SK-N-SH treated with all-trans-retinoic acid at 6 μM for 48 hours (cell line): ENCODE measurements at regions not wholly inside any gene's neighbourhood (a gene's known extent, or its start where the extent isn't known, plus 50 kb on each side); places are given as distances from the start of the nearest gene placed in this dataset.

Experiments used
- ATAC-seq: fragments of 200-7000 bp; cut with Tn5 transposase; 3 replicates; pipeline ENCODE4 v1.9.1; 2020; ENCODE audit warnings: mild to moderate bottlenecking, moderate library complexity
- ARNTL ChIP-seq: fragments of 450-650 bp; formaldehyde crosslinking; IDR thresholded peaks from 2 replicates; pipeline ENCODE4 v1.5.0; 2020; ENCODE audit warnings: low read depth, mild to moderate bottlenecking, moderate library complexity, borderline replicate concordance
- BACH2 ChIP-seq: fragments of 250-450 bp; sonication (Bioruptor Pico); IDR thresholded peaks from 2 replicates; pipeline ENCODE4 v1.9.0; 2021; ENCODE audit warnings: mild to moderate bottlenecking, borderline replicate concordance
- CSDC2 ChIP-seq: fragments of 250-450 bp; sonication (Bioruptor Pico); IDR thresholded peaks from 2 replicates; pipeline ENCODE4 v1.5.0; 2020; ENCODE audit warnings: mild to moderate bottlenecking, moderate library complexity
- ESRRG ChIP-seq: fragments of 250-450 bp; sonication (Bioruptor Pico); IDR thresholded peaks from 2 replicates; pipeline ENCODE4 v1.6.1; 2021; ENCODE audit warnings: mild to moderate bottlenecking
- GLIS3 ChIP-seq: fragments of 250-450 bp; sonication (Bioruptor Pico); IDR thresholded peaks from 2 replicates; pipeline ENCODE4 v1.5.0; 2020; ENCODE audit warnings: mild to moderate bottlenecking, moderate library complexity
- ISL1 ChIP-seq: fragments of 250-450 bp; sonication (Bioruptor Pico); IDR thresholded peaks from 2 replicates; pipeline ENCODE4 v2.1.2; 2022; ENCODE audit warnings: mild to moderate bottlenecking, moderate library complexity
- OSR1 ChIP-seq: fragments of 250-450 bp; sonication (Bioruptor Pico); IDR thresholded peaks from 2 replicates; pipeline ENCODE4 v1.8.0; 2022; ENCODE audit warnings: moderate library complexity, mild to moderate bottlenecking, inconsistent platforms
- PATZ1 ChIP-seq: fragments of 250-450 bp; sonication (Bioruptor Pico); IDR thresholded peaks from 2 replicates; pipeline ENCODE4 v1.8.0; 2020; ENCODE audit warnings: mild to moderate bottlenecking, moderate library complexity, borderline replicate concordance
- PPARA ChIP-seq: fragments of 250-450 bp; sonication (Bioruptor Pico); IDR thresholded peaks from 2 replicates; pipeline ENCODE4 v1.5.0; 2020; ENCODE audit warnings: mild to moderate bottlenecking, borderline replicate concordance
- RARB ChIP-seq: fragments of 250-450 bp; sonication (Bioruptor Pico); IDR thresholded peaks from 2 replicates; pipeline ENCODE4 v1.8.0; 2021; ENCODE audit warnings: mild to moderate bottlenecking, moderate library complexity
- SNAI2 ChIP-seq: fragments of 250-450 bp; sonication (Bioruptor Pico); IDR thresholded peaks from 2 replicates; pipeline ENCODE4 v1.5.0; 2020; ENCODE audit warnings: mild to moderate bottlenecking, moderate library complexity
- TCF4 ChIP-seq: fragments of 250-450 bp; sonication (Bioruptor Pico); IDR thresholded peaks from 2 replicates; pipeline ENCODE4 v1.8.0; 2021; ENCODE audit warnings: mild to moderate bottlenecking, moderate library complexity, borderline replicate concordance
- TOX ChIP-seq: fragments of 250-450 bp; sonication (Bioruptor Pico); IDR thresholded peaks from 2 replicates; pipeline ENCODE4 v1.8.0; 2021; ENCODE audit warnings: mild to moderate bottlenecking, moderate library complexity, borderline replicate concordance
- ZC3H10 ChIP-seq: fragments of 250-450 bp; sonication (Bioruptor Pico); IDR thresholded peaks from 2 replicates; pipeline ENCODE4 v1.5.1; 2021; ENCODE audit warnings: mild to moderate bottlenecking, moderate library complexity
- ZFP3 ChIP-seq: fragments of 250-450 bp; sonication (Bioruptor Pico); IDR thresholded peaks from 2 replicates; pipeline ENCODE4 v1.5.0; 2020; ENCODE audit warnings: mild to moderate bottlenecking, moderate library complexity
- ZFP30 ChIP-seq: fragments of 450-650 bp; formaldehyde crosslinking; IDR thresholded peaks from 2 replicates; pipeline ENCODE4 v1.5.0; 2022; ENCODE audit warnings: mild to moderate bottlenecking, moderate library complexity
- ZNF565 ChIP-seq: fragments of 450-650 bp; formaldehyde crosslinking; conservative IDR thresholded peaks from 2 replicates; pipeline ENCODE4 v1.5.0; 2020; ENCODE audit warnings: low read depth, mild to moderate bottlenecking, moderate library complexity
- ZNF70 ChIP-seq: fragments of 450-650 bp; formaldehyde crosslinking; IDR thresholded peaks from 2 replicates; pipeline ENCODE4 v1.5.0; 2020; ENCODE audit warnings: mild to moderate bottlenecking, moderate library complexity
- ZNF8 ChIP-seq: fragments of 450-650 bp; formaldehyde crosslinking; IDR thresholded peaks from 2 replicates; pipeline ENCODE4 v1.5.0; 2020; ENCODE audit warnings: mild to moderate bottlenecking, moderate library complexity
- TF ChIP-seq, protein P1 (sequence below): fragments of 250-450 bp; sonication (Bioruptor Pico); IDR thresholded peaks from 2 replicates; pipeline ENCODE4 v1.5.0; 2020; ENCODE audit warnings: mild to moderate bottlenecking, moderate library complexity
- TF ChIP-seq, protein P2 (sequence below): fragments of 250-450 bp; sonication (Bioruptor Pico); IDR thresholded peaks from 2 replicates; pipeline ENCODE4 v1.5.1; 2021; ENCODE audit warnings: mild to moderate bottlenecking, moderate library complexity
- TF ChIP-seq, protein P3 (sequence below): fragments of 250-450 bp; sonication (Bioruptor Pico); IDR thresholded peaks from 2 replicates; pipeline ENCODE4 v1.5.1; 2020; ENCODE audit warnings: low read depth, mild to moderate bottlenecking, moderate library complexity

DNA sequence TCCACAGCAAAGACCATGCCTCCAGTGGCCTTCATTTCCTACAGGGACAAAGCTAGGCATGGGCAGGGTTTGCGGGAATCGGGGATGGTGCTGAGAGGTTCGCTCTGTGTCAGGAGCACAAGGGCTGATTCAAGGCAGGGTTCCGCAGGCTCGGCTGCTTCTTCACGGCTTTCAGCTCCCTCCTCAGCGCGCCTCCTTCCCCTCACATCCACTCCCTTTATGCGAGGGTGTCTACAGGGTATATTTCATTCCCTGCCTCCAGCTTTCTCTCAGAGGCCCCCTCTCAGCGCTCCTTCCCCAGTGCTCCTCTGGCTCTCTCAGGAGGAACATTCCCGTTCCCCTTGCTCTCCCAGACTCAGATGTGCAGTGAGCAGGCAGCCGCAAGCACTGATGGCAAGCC is 78.7 kb upstream of the ASB18 start:
- no peak for TF ChIP-seq RARB
- no peak for TF ChIP-seq PPARA
- TF ChIP-seq TCF4: no peak
- no peak for TF ChIP-seq SNAI2
- no peak for TF ChIP-seq ZFP30 (CRISPR knock-in tag)
- no peak for TF ChIP-seq ARNTL (CRISPR knock-in tag)
- TF ChIP-seq, protein P1, sequence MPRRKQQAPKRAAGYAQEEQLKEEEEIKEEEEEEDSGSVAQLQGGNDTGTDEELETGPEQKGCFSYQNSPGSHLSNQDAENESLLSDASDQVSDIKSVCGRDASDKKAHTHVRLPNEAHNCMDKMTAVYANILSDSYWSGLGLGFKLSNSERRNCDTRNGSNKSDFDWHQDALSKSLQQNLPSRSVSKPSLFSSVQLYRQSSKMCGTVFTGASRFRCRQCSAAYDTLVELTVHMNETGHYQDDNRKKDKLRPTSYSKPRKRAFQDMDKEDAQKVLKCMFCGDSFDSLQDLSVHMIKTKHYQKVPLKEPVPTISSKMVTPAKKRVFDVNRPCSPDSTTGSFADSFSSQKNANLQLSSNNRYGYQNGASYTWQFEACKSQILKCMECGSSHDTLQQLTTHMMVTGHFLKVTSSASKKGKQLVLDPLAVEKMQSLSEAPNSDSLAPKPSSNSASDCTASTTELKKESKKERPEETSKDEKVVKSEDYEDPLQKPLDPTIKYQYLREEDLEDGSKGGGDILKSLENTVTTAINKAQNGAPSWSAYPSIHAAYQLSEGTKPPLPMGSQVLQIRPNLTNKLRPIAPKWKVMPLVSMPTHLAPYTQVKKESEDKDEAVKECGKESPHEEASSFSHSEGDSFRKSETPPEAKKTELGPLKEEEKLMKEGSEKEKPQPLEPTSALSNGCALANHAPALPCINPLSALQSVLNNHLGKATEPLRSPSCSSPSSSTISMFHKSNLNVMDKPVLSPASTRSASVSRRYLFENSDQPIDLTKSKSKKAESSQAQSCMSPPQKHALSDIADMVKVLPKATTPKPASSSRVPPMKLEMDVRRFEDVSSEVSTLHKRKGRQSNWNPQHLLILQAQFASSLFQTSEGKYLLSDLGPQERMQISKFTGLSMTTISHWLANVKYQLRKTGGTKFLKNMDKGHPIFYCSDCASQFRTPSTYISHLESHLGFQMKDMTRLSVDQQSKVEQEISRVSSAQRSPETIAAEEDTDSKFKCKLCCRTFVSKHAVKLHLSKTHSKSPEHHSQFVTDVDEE (CRISPR knock-in tag): no peak
- no peak for TF ChIP-seq ZNF70 (CRISPR knock-in tag)
- no peak for TF ChIP-seq CSDC2
- TF ChIP-seq, protein P2, sequence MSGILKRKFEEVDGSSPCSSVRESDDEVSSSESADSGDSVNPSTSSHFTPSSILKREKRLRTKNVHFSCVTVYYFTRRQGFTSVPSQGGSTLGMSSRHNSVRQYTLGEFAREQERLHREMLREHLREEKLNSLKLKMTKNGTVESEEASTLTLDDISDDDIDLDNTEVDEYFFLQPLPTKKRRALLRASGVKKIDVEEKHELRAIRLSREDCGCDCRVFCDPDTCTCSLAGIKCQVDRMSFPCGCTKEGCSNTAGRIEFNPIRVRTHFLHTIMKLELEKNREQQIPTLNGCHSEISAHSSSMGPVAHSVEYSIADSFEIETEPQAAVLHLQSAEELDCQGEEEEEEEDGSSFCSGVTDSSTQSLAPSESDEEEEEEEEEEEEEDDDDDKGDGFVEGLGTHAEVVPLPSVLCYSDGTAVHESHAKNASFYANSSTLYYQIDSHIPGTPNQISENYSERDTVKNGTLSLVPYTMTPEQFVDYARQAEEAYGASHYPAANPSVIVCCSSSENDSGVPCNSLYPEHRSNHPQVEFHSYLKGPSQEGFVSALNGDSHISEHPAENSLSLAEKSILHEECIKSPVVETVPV (CRISPR knock-in tag): no peak
- no peak for TF ChIP-seq ESRRG (CRISPR knock-in tag)
- TF ChIP-seq ZFP3 (CRISPR knock-in tag): no peak
- no peak for TF ChIP-seq BACH2 (CRISPR knock-in tag)
- no peak for TF ChIP-seq ZNF8 (CRISPR knock-in tag)
- TF ChIP-seq ISL1 (CRISPR knock-in tag): no peak
- no peak for TF ChIP-seq ZNF565
- TF ChIP-seq GLIS3 (CRISPR knock-in tag): no peak
- ATAC-seq: no peak

DNA sequence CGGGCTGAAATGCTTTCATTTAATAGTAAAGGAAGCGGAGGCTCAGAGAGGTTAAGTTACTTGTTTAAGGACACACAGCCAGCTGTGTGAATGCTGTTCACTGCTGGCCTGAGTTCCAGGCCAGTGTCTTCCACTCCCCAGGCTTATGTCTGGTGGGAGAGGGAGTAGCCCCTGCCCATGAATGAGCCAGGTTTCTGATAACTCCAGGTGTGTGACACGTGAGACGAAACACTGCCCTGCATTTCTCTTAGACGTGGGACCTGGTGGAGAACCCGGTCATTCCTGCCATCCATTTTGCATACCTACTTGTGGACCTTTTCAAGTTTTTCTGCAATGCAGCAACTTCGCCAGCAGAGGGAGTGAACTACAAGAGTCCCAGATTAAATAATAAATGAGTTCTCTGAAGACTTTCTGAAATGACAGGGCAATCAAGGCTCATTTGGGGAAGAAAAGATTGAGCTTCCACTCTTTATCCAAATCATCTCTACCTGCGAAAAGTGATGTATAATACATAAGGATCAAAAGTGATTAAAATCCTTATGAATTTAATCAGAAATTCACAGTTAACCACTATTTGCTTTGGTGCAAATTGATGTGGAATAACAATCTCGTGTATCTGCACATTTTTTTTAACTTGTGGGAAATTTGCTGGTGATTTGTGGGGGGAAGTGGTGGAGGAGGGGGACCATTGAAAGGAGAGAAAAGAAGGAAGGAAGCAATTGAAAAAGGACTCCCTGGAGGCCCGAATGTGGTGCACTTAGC is 79.4 kb upstream of the ASB18 start:
- peak; percentile 74 for ATAC-seq
- no peak for TF ChIP-seq ZNF8 (CRISPR knock-in tag)
- TF ChIP-seq, protein P3, sequence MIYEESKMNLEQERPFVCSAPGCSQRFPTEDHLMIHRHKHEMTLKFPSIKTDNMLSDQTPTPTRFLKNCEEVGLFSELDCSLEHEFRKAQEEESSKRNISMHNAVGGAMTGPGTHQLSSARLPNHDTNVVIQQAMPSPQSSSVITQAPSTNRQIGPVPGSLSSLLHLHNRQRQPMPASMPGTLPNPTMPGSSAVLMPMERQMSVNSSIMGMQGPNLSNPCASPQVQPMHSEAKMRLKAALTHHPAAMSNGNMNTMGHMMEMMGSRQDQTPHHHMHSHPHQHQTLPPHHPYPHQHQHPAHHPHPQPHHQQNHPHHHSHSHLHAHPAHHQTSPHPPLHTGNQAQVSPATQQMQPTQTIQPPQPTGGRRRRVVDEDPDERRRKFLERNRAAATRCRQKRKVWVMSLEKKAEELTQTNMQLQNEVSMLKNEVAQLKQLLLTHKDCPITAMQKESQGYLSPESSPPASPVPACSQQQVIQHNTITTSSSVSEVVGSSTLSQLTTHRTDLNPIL: no peak
- no peak for TF ChIP-seq CSDC2

DNA sequence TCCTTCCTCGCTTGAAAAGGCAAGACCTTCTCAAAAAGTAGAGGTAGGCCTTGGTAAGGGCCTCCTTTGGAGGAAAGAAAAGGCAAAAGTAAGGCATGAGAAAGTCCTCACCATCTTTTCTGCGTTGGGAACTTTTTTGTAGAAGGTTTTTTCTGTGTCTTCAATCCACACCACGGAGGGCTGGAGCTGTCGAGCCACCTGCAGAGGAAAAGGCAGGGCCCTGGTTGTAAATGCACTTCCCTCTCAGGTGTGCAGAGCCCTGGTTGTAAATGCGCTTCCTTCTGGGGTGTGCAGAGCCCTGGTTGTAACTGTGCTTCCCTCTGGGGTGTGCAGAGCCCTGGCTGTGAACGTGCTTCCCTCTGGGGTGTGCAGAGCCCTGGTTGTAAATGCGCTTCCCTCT is 80.2 kb upstream of the ASB18 start:
- TF ChIP-seq ZFP30 (CRISPR knock-in tag) (no peak), PPARA (no peak), TOX (CRISPR knock-in tag) (no peak), ESRRG (CRISPR knock-in tag) (no peak), RARB (no peak), OSR1 (no peak)
- TF ChIP-seq, protein P3: no peak
- ATAC-seq: no peak

DNA sequence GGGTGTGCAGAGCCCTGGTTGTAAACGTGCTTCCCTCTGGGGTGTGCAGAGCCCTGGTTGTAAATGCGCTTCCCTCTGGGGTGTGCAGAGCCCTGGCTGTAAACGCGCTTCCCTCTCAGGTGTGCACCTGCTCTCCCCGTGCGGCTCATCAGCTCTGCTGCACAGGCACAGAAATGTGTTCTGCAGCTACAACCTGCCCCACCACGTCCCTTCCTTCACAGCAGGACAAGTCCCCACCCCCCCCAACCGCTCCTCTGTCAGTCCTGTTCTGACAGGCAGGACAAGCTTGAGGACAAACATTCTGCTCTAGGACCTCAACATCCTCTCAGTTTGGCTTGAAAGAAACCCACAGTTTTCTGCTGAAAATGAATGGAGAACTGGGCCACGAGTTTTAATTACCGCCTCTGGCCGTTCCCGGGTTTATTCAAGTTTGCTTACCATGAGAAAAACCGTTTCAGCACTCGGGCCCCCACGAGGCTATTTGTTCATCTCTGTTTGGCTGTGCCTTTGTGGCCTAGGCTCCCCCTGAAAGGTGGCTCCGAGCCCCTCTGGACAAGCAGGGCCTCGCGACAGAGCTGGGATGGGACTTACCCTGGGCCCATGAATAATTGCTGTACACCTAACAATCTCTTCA is 81.0 kb upstream of the ASB18 start:
- ATAC-seq: no peak
- TF ChIP-seq, protein P1 (CRISPR knock-in tag): no peak
- no peak for TF ChIP-seq CSDC2
- TF ChIP-seq OSR1: no peak
- TF ChIP-seq ZNF8 (CRISPR knock-in tag): no peak
- TF ChIP-seq PATZ1 (CRISPR knock-in tag): no peak
- TF ChIP-seq TCF4: no peak
- TF ChIP-seq, protein P3: no peak
- TF ChIP-seq SNAI2: no peak
- no peak for TF ChIP-seq ESRRG (CRISPR knock-in tag)
- TF ChIP-seq ZC3H10 (CRISPR knock-in tag): no peak
- no peak for TF ChIP-seq PPARA
- TF ChIP-seq ZFP3 (CRISPR knock-in tag): no peak
- TF ChIP-seq GLIS3 (CRISPR knock-in tag): no peak
